ENCODE measurements at regions not wholly inside any gene's neighbourhood (a gene's known extent, or its start where the extent isn't known, plus 50 kb on each side); places are given as distances from the start of the nearest gene placed in this dataset.

- TF ChIP-seq EZH2 (IDR thresholded peaks at IDR 0.05; ENCODE audit: borderline replicate concordance, insufficient read depth, low read length, poor library complexity, severe bottlenecking), result no peak
- no peak for TF ChIP-seq RAD21 (conservative IDR thresholded peaks at IDR 0.05)
- no peak for TF ChIP-seq EP300 (conservative IDR thresholded peaks at IDR 0.05; ENCODE audit: poor library complexity, severe bottlenecking)
- TF ChIP-seq, protein P1, sequence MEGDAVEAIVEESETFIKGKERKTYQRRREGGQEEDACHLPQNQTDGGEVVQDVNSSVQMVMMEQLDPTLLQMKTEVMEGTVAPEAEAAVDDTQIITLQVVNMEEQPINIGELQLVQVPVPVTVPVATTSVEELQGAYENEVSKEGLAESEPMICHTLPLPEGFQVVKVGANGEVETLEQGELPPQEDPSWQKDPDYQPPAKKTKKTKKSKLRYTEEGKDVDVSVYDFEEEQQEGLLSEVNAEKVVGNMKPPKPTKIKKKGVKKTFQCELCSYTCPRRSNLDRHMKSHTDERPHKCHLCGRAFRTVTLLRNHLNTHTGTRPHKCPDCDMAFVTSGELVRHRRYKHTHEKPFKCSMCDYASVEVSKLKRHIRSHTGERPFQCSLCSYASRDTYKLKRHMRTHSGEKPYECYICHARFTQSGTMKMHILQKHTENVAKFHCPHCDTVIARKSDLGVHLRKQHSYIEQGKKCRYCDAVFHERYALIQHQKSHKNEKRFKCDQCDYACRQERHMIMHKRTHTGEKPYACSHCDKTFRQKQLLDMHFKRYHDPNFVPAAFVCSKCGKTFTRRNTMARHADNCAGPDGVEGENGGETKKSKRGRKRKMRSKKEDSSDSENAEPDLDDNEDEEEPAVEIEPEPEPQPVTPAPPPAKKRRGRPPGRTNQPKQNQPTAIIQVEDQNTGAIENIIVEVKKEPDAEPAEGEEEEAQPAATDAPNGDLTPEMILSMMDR (IDR thresholded peaks at IDR 0.05; ENCODE audit: poor library complexity, severe bottlenecking), result no peak
- TF ChIP-seq MXI1 (conservative IDR thresholded peaks at IDR 0.05; ENCODE audit: poor library complexity, severe bottlenecking), result no peak
- TF ChIP-seq SMC3 (conservative IDR thresholded peaks at IDR 0.05; ENCODE audit: poor library complexity), result no peak
- TF ChIP-seq POLR2AphosphoS5 (IDR thresholded peaks at IDR 0.05), result no peak
- TF ChIP-seq, protein P2, sequence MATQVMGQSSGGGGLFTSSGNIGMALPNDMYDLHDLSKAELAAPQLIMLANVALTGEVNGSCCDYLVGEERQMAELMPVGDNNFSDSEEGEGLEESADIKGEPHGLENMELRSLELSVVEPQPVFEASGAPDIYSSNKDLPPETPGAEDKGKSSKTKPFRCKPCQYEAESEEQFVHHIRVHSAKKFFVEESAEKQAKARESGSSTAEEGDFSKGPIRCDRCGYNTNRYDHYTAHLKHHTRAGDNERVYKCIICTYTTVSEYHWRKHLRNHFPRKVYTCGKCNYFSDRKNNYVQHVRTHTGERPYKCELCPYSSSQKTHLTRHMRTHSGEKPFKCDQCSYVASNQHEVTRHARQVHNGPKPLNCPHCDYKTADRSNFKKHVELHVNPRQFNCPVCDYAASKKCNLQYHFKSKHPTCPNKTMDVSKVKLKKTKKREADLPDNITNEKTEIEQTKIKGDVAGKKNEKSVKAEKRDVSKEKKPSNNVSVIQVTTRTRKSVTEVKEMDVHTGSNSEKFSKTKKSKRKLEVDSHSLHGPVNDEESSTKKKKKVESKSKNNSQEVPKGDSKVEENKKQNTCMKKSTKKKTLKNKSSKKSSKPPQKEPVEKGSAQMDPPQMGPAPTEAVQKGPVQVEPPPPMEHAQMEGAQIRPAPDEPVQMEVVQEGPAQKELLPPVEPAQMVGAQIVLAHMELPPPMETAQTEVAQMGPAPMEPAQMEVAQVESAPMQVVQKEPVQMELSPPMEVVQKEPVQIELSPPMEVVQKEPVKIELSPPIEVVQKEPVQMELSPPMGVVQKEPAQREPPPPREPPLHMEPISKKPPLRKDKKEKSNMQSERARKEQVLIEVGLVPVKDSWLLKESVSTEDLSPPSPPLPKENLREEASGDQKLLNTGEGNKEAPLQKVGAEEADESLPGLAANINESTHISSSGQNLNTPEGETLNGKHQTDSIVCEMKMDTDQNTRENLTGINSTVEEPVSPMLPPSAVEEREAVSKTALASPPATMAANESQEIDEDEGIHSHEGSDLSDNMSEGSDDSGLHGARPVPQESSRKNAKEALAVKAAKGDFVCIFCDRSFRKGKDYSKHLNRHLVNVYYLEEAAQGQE (IDR thresholded peaks at IDR 0.05; ENCODE audit: borderline replicate concordance), result no peak
These were observed 651.1 kb downstream of the ANKRD50 start for GRCh38 chr4:124061413-124061812.

Data from neural cell (in vitro differentiated cells).